LNCaP clone FGC (cell line): ENCODE measurements at regions not wholly inside any gene's neighbourhood (a gene's known extent, or its start where the extent isn't known, plus 50 kb on each side); places are given as distances from the start of the nearest gene placed in this dataset.

ENCODE experiments used
- DNase-seq: peaks from one replicate; pipeline ENCODE4 v3.0.0-alpha.2; 2011; ENCODE audit warnings: low read depth
- H3K4me3 ChIP-seq: 2 replicates; pipeline ENCODE4 v1.5.1; 2011; ENCODE audit warnings: mild to moderate bottlenecking, low read depth, low read length, control low read depth
- TF ChIP-seq, protein P1 (sequence below): IDR thresholded peaks from 2 replicates; pipeline ENCODE4 v1.5.1; 2012; ENCODE audit warnings: mild to moderate bottlenecking; ENCODE audit not compliant: control insufficient read depth, insufficient read depth; ENCODE audit errors: extremely low read depth

DNA sequence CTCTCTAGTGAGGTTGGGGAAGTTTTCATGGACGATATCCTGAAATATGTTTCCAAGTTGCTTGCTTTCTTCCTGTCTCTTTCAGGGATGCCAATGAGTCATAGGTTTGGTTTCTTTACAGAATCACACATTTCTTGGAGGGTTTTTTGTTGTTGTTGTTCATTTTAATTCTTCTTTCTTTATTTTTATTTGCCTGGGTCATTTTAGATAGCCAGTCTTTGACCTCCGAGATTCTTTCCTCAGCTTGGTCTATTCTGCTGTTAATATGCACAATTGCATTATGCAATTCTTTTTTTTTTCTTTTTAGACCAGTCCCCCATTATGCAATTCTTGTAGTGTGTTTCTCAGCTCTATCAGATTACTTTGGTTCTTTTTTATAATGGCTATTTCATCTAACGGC, 338.9 kb downstream of the AEBP2 start:
- no peak for DNase-seq
- TF ChIP-seq, protein P1, sequence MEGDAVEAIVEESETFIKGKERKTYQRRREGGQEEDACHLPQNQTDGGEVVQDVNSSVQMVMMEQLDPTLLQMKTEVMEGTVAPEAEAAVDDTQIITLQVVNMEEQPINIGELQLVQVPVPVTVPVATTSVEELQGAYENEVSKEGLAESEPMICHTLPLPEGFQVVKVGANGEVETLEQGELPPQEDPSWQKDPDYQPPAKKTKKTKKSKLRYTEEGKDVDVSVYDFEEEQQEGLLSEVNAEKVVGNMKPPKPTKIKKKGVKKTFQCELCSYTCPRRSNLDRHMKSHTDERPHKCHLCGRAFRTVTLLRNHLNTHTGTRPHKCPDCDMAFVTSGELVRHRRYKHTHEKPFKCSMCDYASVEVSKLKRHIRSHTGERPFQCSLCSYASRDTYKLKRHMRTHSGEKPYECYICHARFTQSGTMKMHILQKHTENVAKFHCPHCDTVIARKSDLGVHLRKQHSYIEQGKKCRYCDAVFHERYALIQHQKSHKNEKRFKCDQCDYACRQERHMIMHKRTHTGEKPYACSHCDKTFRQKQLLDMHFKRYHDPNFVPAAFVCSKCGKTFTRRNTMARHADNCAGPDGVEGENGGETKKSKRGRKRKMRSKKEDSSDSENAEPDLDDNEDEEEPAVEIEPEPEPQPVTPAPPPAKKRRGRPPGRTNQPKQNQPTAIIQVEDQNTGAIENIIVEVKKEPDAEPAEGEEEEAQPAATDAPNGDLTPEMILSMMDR: no peak
- H3K4me3 ChIP-seq: no peak overlapping the region

DNA sequence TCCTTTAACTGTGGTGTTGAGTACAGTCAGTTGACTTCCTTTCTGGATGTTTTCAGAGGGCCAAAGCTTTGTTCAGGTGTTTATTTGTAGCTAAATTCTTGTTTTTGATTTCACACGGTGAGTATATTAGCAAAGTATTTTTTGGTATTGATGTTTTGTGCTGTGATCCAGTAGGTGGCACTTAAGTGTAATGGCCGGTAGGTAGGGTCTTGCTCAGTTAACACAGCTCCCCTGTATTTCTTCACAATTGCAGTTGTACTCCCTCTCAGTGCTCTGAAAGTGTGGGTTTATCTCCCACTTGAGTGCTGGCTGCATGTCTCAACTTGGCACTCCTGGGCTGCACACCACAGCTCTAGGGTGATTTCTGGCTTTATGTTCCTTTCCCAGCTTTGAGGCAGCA, 339.5 kb downstream of the AEBP2 start:
- TF ChIP-seq, protein P1: no peak
- no peak for DNase-seq

DNA sequence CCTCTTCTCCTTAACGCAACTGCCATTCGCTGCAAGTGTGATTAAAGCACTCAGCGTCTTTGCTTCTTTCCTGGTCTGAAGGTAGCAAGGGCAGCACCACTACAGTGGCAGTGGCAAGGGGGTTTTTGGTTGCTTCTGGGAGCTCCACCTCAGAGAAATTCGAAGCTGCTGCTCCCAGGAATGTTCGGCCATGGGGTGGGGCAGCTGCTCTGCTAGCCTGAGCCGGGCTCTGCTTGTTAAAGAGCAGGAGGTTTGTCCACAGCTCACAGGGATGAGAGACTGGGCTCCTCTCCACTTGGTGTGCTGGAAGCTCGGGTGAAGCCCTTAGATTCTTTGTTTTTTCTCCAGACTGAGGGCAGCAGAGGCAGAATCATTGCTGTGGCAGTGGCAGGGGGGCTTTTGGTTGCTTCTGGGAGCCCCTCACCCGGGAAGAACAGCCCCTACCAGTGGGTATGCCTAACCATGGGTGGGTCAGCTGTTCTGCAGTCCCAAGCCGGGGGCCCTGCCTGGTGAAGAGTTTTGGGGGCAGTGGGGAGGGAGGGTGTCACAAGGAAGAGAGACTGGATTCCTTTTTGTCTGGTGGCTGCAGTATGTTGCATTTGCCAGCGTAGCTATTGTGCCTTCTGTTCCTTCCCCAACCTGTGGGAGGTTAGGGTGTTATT, 340.2 kb downstream of the AEBP2 start:
- H3K4me3 ChIP-seq: no peak overlapping the region
- TF ChIP-seq, protein P1: no peak
- DNase-seq: no peak

More for the DNA sequence above, 339.5 kb downstream of the AEBP2 start:
- H3K4me3 ChIP-seq: no peak overlapping the region

DNA sequence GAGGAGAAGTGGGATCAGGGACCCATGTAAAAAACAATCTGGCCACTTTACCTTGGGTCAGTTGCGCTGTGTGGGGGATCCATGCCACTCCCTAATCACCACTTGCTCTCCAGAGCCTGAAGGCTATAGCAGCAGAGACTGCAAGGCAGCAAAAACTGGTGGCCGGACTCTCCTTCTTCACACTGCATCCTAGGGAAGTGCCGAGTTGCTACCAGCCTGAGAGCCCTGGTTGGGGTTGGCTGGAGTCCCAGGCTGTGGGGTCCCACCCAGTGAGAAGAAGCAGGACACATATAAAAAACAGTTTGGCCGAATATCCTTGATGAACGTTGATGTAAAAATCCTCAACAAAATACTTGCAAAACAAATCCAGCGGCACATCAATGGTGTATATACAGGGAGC, 341.2 kb downstream of the AEBP2 start:
- TF ChIP-seq, protein P1: no peak
- H3K4me3 ChIP-seq: no peak overlapping the region
- DNase-seq: no peak

DNA sequence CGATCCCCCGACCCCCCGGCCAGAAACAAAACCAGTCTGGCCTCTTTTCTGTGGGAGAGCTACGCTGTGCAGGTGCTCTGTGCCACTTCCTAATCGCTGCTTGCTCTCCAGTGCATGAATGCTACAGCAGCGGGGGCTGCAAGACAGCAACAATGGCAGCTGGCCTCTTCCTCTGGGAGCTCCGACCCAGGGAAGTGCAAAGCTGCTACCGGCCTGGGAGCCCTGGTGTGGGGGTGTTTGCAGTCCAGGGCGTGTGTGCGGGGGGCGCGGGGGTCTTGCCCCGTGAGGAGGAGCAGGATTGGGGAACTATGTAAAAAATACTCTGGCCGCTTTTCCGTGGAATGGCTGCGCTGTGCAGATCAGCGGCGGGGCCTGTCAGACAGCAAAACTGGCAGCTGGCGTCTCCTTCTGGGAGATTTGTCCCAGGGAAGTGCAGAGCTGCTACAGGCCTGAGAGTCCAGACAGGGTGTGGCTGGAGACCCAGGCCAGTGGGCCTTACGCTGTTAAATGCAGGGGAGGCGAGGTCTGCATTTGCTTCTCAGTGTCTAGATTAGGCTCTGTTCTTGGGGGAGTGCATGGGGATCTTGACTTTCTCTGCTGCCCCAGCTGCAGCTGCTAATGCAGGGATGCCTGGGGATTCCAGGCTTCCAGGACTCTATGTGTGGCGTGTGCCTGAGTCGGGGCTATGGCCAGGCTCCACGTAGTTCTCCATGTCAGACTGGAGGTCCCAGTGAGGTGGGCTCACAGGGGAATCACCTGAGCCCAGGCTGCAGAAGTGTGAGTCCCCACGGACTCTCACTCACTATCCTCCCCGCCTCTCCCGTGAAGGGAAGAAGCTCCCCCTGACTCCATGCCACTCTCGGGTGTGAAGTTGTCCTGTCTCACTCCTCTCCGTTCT, 344.5 kb downstream of the AEBP2 start:
- TF ChIP-seq, protein P1: no peak
- H3K4me3 ChIP-seq: no peak overlapping the region
- DNase-seq: no peak

DNA sequence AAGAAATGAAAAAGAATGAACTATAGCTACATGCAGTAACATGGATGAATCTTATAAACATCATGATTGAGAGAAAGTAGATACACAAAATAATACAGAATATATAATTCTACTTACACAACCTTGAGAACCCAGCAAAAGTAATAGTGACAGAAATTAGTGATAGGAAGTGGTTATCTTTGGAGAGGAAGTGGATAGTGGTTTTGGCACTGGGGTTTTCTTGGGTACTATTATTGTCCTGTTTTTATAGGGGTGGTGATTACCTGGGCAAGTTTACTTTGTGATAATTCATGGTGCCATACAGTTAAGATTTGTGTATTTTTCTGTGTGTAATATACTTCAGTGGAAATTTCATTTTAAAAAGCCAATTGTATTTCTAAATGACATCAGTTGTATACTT, 352.7 kb downstream of the AEBP2 start:
- H3K4me3 ChIP-seq: no peak overlapping the region
- TF ChIP-seq, protein P1: no peak

More for the DNA sequence above, 352.7 kb downstream of the AEBP2 start:
- DNase-seq: no peak
